SJCRH30 (cell line): ENCODE measurements at regions not wholly inside any gene's neighbourhood (a gene's known extent, or its start where the extent isn't known, plus 50 kb on each side); places are given as distances from the start of the nearest gene placed in this dataset.

Experiments
- DNase-seq, 2 experiments: peaks; one replicate each; pipeline ENCODE4 v3.0.0-alpha.2; 2015 to 2020
- H3K27ac ChIP-seq: fragments of 250-450 bp; sonication (Bioruptor Pico); 2 replicates; pipeline ENCODE4 v1.5.1; 2020; ENCODE audit warnings: mild to moderate bottlenecking, moderate library complexity
- H3K27me3 ChIP-seq: fragments of 250-450 bp; sonication (Bioruptor Pico); 2 replicates; pipeline ENCODE4 v1.5.1; 2020; ENCODE audit warnings: mild to moderate bottlenecking, moderate library complexity
- H3K36me3 ChIP-seq: fragments of 250-450 bp; sonication (Bioruptor Pico); 2 replicates; pipeline ENCODE4 v1.5.1; 2020; ENCODE audit warnings: mild to moderate bottlenecking, moderate library complexity
- H3K4me1 ChIP-seq: fragments of 250-450 bp; sonication (Bioruptor Pico); 2 replicates; pipeline ENCODE4 v1.5.1; 2020; ENCODE audit warnings: mild to moderate bottlenecking, moderate library complexity
- H3K4me3 ChIP-seq: fragments of 250-450 bp; sonication (Bioruptor Pico); 2 replicates; pipeline ENCODE4 v1.5.1; 2020; ENCODE audit warnings: mild to moderate bottlenecking, moderate library complexity
- H3K9me3 ChIP-seq: fragments of 250-450 bp; sonication (Bioruptor Pico); replicated peaks from 2 replicates; pipeline ENCODE4 v1.5.1; 2020; ENCODE audit warnings: mild to moderate bottlenecking, moderate library complexity

DNA sequence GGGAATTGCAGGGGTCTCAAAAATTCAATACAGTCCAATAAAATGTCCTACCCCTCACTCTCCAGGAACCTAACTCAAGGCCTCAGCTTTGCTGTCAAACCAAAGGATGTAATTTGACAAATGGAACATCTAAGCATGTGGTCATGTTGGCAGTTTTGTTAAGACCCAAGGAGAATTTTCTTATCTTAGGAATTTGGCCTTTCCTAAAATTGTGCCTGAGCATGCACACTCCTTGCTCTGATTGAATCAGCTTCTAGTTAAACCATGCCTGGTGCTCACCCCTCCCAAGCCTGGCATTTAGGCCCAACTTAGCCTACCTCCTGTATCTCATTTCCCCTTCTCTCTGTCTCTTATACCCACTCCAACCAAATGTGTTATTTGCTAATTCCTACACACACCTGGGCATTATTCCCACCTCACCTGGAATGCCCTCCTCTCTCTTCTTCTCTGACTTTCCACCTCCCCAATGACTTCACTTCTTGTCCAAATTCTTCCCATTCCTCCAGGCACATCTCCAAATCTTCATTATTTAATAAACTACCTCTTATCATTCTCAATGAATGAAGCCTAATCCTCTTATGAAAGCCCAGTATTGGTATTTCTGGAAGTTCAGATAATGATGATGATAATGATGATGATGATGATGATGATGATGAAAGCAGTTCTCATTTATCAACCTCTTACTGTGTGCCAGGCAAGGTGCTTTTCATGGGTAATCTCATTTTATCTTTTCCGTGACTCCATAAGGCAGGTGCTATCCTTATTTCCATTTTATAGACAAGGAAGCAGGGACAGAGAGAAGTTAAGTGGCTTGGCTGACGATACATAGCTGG, 178.0 kb upstream of the IRX6 start:
- no peak overlapping the region for H3K4me3 ChIP-seq
- peaks cover 20% of the 10 kb centered on the region for H3K4me1 ChIP-seq
- peak overlapping the region; percentile 27; the same call in 1 of the 2 replicates for H3K27ac ChIP-seq
- H3K9me3 ChIP-seq: no peaks in the 10 kb centered on the region; the same call in 1 of the 2 replicates
- no peaks in the 10 kb centered on the region for H3K27me3 ChIP-seq
- H3K36me3 ChIP-seq: no peaks in the 10 kb centered on the region
- peak in 1 of 2 experiments; percentile 53 for DNase-seq

DNA sequence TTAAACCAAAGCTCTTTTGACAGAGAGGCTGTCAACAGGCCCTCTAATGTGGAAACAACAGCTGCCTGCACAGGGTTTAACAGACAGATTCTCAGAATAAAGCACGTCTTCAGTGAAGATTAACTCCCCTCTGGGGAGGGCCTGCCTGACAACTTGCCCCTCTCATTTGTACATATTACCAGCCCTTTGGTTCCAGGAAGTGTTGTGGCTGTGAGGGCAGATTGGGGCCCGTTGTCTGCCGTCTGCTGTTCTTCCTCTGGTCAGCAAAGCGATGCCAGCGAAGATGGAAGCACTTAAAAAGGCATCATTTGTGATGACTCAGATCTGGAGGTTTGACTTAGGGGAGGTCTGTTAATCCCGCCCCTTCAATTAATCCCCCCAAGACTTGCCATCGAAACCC, 177.0 kb upstream of the IRX6 start:
- H3K9me3 ChIP-seq: no peaks in the 10 kb centered on the region; the same call in 1 of the 2 replicates
- peaks cover 20% of the 10 kb centered on the region for H3K4me1 ChIP-seq
- DNase-seq: peak; percentile 76 to 87
- H3K27me3 ChIP-seq: no peaks in the 10 kb centered on the region
- no peaks in the 10 kb centered on the region for H3K36me3 ChIP-seq
- H3K27ac ChIP-seq: peak overlapping the region; percentile 27
- H3K4me3 ChIP-seq: no peak overlapping the region

DNA sequence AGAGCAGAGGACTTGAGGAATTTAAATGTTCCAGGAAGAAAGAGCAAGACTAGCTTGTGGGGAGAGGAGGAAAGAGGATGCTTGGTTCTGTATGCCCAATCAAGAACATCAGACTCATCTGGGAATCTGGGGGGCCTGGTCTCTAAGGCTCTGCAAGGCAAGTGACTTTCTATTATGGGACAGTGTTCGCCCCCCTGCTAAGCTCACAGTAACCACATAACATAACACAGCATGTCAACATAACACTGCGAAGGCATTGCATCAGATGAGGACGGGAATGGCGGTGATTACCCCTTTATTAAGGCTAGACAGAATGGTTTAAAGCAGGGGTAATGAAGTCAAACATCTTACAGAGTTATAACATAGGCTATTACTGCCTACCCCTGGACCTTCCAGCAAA, 176.6 kb upstream of the IRX6 start:
- Histone ChIP-seq H3K9me3 (no peaks in the 10 kb centered on the region; the same call in 1 of the 2 replicates), H3K4me3 (no peak overlapping the region), H3K27ac (peak overlapping the region; percentile 27), H3K27me3 (no peaks in the 10 kb centered on the region; the same call in 1 of the 2 replicates), H3K4me1 (peaks cover 20% of the 10 kb centered on the region), H3K36me3 (no peaks in the 10 kb centered on the region)
- DNase-seq: no peak

DNA sequence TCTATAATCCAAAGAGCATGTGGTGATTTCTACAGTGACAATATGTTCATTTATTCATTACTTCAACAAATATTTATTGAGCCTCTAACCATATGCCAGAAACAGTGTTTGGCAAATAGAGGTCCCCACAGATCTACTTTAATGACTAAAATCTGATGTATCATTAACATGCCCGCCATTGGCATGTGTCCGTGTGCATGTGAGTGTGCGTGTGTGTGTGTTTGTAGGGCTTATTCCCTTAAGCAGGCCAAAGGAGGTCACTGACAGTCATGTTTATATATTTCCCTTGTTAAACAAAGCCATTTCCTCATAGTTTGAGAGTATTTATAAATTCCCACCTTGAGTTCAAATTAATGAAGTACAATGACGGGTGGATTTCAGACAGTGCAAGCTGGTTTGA, 174.4 kb upstream of the IRX6 start:
- no peak overlapping the region for H3K27ac ChIP-seq
- H3K4me1 ChIP-seq: peaks cover 20% of the 10 kb centered on the region
- H3K27me3 ChIP-seq: no peaks in the 10 kb centered on the region; the same call in 1 of the 2 replicates
- no peak for DNase-seq
- no peaks in the 10 kb centered on the region for H3K36me3 ChIP-seq
- H3K9me3 ChIP-seq: no peaks in the 10 kb centered on the region; the same call in 1 of the 2 replicates
- no peak overlapping the region for H3K4me3 ChIP-seq

DNA sequence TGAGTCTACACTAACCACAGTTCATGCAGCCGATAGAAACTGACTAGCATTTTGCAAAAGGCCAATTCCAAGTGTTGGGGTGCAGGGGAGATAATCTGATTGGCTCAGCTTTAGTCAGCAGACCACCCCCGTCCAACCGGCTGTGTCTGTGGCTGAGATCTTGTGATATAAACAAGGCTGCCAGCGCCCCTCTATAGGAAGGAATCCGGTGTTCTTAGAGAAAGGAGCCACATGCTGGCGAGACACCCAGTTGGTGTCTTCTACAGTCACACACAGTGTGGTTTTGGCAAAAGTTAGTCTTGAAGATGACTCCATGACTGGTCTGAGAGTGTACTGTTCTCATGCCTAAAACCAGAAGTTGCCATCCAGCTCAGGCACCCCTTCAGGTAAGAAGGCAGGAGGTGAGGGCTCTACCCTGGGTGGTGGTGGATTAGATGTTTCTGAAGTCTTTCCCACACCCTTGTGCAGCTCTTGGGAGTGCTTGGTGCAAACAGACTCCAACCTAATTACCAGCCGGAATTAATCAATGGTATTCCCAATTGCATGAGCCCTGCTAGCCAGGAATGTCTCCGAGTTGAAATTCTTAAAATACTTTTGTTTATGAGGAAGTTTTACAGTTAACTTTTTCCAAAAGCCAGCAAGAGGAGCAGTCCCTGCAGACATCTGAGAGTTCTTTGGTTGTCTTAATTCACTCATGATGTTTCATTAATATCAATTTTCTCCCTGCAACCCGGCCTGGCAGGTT, 172.3 kb upstream of the IRX6 start:
- peaks cover 6% of the 10 kb centered on the region for H3K4me1 ChIP-seq
- H3K36me3 ChIP-seq: no peaks in the 10 kb centered on the region
- H3K27ac ChIP-seq: no peak overlapping the region
- no peaks in the 10 kb centered on the region; the same call in 1 of the 2 replicates for H3K27me3 ChIP-seq
- H3K4me3 ChIP-seq: no peak overlapping the region
- no peak for DNase-seq
- no peaks in the 10 kb centered on the region; the same call in 1 of the 2 replicates for H3K9me3 ChIP-seq

DNA sequence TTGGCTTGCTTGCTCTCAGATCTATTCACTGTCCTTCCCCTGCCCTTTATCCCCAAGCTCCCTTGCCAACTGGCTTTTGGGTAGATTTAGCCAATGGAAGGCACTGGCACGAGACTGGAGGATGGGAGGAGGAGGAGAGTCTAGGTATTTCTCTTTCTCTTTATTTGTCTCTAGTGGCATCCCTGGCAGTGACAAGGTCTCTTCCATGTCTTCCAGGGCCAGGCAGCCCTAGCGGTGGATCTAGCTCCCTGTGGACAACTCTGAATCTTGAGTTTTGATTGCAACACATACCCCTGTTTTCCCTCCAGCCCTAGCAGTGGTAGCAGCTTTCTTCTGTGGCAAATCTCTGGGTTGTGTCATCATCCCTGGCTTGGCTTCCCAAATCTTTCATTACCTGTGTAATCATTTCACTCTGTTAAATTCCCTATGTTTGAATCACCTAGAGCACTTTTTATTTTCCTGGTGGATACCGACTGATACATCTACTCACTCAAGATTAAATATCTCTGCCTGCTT, 171.1 kb upstream of the IRX6 start:
- H3K4me1 ChIP-seq: no peaks in the 10 kb centered on the region
- DNase-seq: no peak
- no peaks in the 10 kb centered on the region; the same call in 1 of the 2 replicates for H3K9me3 ChIP-seq
- H3K4me3 ChIP-seq: no peak overlapping the region
- no peaks in the 10 kb centered on the region; the same call in 1 of the 2 replicates for H3K27me3 ChIP-seq
- H3K27ac ChIP-seq: no peak overlapping the region
- no peaks in the 10 kb centered on the region for H3K36me3 ChIP-seq

DNA sequence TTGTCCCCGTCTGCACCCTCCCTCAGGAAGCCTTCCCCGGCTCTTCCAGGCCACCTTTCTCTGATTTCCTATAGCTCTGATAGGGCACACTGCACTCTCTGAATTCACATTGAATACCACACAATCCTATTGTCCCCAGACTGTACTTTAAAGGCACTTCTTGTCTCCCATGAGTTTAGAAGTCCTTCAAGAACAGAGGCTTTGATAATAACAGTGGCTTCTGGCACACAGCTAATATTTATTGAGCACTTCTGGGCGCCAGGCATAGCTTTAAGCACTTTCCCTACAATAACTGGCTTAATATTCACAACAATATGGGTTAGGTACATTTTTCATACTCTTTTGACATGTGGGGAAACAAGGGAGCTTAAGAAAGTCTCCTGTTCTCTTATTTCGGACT, 169.7 kb upstream of the IRX6 start:
- Histone ChIP-seq H3K4me1 (no peaks in the 10 kb centered on the region), H3K27me3 (no peaks in the 10 kb centered on the region; the same call in 1 of the 2 replicates), H3K27ac (no peak overlapping the region), H3K9me3 (no peaks in the 10 kb centered on the region), H3K4me3 (no peak overlapping the region), H3K36me3 (no peaks in the 10 kb centered on the region)
- no peak for DNase-seq

DNA sequence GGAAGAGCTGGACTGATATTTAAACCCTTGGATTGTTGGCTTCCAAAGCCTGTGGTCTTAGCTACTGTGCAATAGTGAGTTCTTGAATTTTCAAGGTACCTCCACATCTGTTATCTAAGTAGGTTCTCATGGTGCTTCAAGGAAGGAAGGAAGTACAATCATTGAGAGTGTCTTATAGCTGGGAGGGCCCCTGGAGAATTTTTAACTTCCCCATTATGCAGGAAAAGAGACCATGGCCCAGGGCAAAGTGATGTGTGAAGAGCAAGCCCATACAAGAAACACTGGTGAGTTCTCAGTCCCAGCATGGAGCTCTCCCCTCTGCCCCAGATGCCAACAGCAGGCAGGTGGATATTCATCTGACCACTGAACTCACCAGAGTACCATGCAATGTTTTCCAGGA, 169.0 kb upstream of the IRX6 start:
- DNase-seq: no peak
- Histone ChIP-seq H3K4me3 (no peak overlapping the region), H3K36me3 (no peaks in the 10 kb centered on the region), H3K9me3 (no peaks in the 10 kb centered on the region), H3K27ac (no peak overlapping the region), H3K4me1 (no peaks in the 10 kb centered on the region), H3K27me3 (no peaks in the 10 kb centered on the region; the same call in 1 of the 2 replicates)

DNA sequence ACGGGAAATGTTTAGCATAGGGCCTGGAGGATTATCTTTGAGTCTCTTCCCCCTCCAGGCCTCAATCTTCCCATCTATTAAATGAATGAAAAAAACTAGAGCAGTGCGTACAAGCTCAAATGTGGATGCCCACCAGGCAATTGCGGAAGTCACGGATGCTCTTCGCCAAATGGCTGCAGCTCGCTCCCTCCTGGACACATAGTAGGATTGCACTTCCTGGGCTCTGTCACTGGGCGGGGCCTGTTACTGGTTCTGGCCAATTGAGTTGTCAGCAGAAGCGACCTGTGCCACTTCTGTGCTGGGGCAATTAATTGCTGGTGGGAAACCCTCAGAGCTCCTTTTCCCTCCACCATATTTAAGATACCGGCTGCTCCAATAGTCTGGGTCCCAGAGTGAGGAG, 168.2 kb upstream of the IRX6 start:
- Histone ChIP-seq H3K9me3 (no peaks in the 10 kb centered on the region), H3K36me3 (no peaks in the 10 kb centered on the region), H3K4me1 (no peaks in the 10 kb centered on the region), H3K4me3 (no peak overlapping the region), H3K27me3 (no peaks in the 10 kb centered on the region; the same call in 1 of the 2 replicates), H3K27ac (no peak overlapping the region)
- no peak for DNase-seq

DNA sequence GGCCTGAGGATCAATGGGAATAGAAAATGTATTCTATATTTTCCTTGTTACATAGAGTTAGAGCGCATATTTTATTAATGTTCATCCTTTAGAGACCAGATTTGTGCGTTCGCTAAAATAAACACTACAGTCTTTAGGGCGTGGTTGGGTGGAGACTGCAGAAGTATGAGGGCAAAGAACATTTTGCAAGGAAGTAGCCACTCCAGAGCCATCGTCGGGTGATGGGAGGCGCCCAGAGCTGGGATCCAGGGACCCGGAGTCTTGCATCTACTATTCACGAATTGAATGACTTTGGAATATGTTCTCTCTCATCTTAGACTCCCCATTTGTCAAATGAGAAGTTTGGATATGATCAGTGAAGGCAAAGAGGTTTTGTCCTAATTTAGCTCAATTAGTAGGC, 154.2 kb upstream of the IRX6 start:
- H3K9me3 ChIP-seq: no peaks in the 10 kb centered on the region

DNA sequence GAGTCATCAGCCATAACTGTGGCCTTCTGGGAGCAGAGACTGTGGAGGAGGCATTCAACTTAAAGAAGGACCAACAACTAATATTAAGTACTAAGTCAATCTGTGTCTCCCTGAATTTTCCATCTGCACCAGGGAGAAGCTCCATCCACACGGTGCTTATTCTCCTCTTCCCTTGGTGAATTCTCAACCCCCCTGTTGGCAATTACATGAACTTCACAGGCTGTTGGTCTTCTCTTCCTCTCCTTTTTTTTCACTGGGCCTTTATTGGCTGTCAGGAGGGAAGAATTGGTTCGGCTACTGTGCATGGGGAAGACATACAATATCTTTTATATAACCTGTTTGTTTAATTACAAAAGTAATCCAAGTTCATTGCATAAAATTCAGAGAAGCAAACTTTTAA, 152.8 kb upstream of the IRX6 start:
- no peaks in the 10 kb centered on the region for H3K9me3 ChIP-seq
- DNase-seq: no peak
- no peaks in the 10 kb centered on the region for H3K27me3 ChIP-seq
- H3K4me1 ChIP-seq: no peaks in the 10 kb centered on the region
- H3K36me3 ChIP-seq: no peaks in the 10 kb centered on the region
- no peak overlapping the region for H3K4me3 ChIP-seq
- H3K27ac ChIP-seq: no peak overlapping the region

More for the DNA sequence above, 154.2 kb upstream of the IRX6 start:
- H3K4me1 ChIP-seq: no peaks in the 10 kb centered on the region
- no peaks in the 10 kb centered on the region for H3K36me3 ChIP-seq
- no peaks in the 10 kb centered on the region for H3K27me3 ChIP-seq
- no peak overlapping the region for H3K27ac ChIP-seq
- no peak for DNase-seq
- H3K4me3 ChIP-seq: no peak overlapping the region

DNA sequence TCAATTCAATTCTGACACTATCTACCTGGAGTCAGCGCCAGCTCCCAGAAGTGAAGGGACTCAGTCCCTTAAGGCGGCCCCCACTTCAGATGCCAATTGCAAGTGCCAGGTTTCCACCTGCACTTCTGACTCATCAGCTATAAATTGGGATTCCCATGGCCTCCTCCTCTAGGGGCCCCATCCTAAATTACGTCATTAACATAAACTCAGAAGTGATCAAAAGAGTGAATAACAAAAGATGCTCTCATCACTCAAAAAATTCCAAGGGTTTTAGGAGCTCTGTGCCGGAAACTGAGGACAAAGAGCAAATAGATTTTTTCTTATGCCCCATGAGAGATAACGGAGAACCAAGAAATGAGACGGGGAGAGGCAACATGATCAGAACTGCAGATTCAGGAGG, 148.6 kb upstream of the IRX6 start:
- no peak overlapping the region for H3K27ac ChIP-seq
- H3K4me3 ChIP-seq: no peak overlapping the region
- no peak for DNase-seq
- no peaks in the 10 kb centered on the region for H3K36me3 ChIP-seq
- peaks cover 4% of the 10 kb centered on the region; the same call in 1 of the 2 replicates for H3K27me3 ChIP-seq
- no peaks in the 10 kb centered on the region for H3K4me1 ChIP-seq
- no peaks in the 10 kb centered on the region for H3K9me3 ChIP-seq

DNA sequence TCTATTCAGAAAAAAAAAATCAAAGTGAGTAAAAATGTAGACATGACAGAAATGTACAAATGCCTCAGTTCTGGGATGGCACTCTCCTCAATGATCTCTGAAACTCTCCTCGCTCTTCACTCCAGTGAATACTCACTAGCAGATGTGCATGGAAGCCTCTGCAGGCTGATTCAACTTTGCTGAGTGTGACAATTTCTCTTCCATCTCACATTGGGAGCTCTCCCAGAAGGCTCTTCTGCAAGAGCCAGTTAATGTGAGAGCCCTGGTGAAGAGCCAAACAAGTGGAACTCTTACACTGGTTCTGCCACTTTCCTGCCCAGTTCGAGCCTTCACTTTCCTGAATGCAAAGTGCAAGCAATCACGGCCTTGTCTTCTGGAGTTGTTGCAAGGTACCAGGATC, 147.1 kb upstream of the IRX6 start:
- peaks cover 4% of the 10 kb centered on the region; the same call in 1 of the 2 replicates for H3K27me3 ChIP-seq

DNA sequence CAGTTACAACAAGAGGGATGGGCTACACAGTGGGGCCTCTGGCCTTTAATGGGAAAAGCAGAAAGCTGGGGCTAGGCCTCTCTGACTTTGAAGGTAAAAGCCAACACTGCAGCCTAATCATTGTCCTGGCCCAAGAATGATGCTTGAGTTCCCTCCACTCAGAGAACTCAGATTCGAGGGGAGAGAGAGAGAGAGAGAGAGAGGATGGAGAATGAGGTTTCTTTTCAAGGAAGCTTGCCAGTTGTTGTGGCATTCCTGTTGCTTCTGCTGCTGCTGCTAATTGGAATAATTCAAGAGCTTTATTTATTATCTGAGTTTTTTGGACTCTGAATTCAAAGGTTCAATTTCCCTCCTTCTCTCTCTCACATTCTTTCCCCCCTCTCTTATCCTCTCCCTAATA, 144.6 kb upstream of the IRX6 start:
- DNase-seq: no peak

More for the DNA sequence above, 147.1 kb upstream of the IRX6 start:
- DNase-seq: no peak
- Histone ChIP-seq H3K9me3 (no peaks in the 10 kb centered on the region), H3K4me3 (no peak overlapping the region), H3K4me1 (no peaks in the 10 kb centered on the region), H3K27ac (no peak overlapping the region), H3K36me3 (no peaks in the 10 kb centered on the region)

More for the DNA sequence above, 144.6 kb upstream of the IRX6 start:
- Histone ChIP-seq H3K27ac (no peak overlapping the region), H3K27me3 (peaks cover 16% of the 10 kb centered on the region), H3K4me3 (no peak overlapping the region), H3K4me1 (no peaks in the 10 kb centered on the region), H3K9me3 (no peaks in the 10 kb centered on the region), H3K36me3 (no peaks in the 10 kb centered on the region)
